Ishikawa (cell line): ENCODE measurements at regions not wholly inside any gene's neighbourhood (a gene's known extent, or its start where the extent isn't known, plus 50 kb on each side); places are given as distances from the start of the nearest gene placed in this dataset.

Experiments used
- CREB1 ChIP-seq: IDR thresholded peaks from 2 replicates; pipeline ENCODE4 v1.6.1; 2012; ENCODE audit warnings: low read depth
- RAD21 ChIP-seq: IDR thresholded peaks from 2 replicates; pipeline ENCODE4 v1.6.1; 2012; ENCODE audit warnings: low read depth
- TF ChIP-seq, protein P1 (sequence below): IDR thresholded peaks from 2 replicates; pipeline ENCODE4 v1.6.1; 2012
- TF ChIP-seq, protein P2 (sequence below): IDR thresholded peaks from 2 replicates; pipeline ENCODE4 v1.6.1; 2012; ENCODE audit warnings: low read depth, mild to moderate bottlenecking

DNA sequence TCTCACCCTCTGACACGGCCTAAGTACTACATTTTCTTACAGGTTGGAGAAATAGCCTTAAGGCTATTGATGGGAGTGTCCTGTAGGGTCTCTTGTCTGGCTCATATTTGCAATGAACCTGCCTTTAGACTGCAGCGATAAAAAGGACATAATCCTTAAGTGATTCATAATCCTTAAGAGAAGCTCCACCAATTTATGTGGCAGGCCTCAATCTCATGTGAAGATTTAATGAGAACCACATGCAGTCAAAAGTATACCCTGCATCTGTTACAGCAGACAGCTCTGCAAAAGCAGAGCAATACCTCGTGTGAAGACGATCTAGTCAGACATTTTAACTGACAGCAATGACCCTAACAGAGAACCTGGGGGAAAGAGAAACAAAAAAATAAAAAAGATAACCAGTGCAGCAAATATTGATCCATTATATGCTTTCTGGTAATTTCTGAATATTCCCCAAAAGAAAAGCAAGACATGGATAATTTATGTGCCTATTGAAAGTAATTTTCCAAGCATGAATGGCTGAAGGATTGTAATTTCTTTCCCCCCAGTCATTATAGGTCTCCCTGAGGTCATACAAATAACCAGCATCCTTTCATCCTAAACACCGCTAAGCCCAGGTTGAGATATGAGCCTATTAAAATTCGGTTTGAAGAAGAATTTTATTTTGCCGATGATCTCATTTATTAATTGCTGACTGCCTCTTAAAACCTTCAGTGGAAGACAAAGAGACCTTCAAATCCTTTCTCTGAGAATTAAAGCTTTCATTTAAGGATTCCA, 321.8 kb upstream of the NBEA start:
- TF ChIP-seq, protein P1, sequence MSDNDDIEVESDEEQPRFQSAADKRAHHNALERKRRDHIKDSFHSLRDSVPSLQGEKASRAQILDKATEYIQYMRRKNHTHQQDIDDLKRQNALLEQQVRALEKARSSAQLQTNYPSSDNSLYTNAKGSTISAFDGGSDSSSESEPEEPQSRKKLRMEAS: no peak
- no peak for TF ChIP-seq RAD21
- TF ChIP-seq, protein P2, sequence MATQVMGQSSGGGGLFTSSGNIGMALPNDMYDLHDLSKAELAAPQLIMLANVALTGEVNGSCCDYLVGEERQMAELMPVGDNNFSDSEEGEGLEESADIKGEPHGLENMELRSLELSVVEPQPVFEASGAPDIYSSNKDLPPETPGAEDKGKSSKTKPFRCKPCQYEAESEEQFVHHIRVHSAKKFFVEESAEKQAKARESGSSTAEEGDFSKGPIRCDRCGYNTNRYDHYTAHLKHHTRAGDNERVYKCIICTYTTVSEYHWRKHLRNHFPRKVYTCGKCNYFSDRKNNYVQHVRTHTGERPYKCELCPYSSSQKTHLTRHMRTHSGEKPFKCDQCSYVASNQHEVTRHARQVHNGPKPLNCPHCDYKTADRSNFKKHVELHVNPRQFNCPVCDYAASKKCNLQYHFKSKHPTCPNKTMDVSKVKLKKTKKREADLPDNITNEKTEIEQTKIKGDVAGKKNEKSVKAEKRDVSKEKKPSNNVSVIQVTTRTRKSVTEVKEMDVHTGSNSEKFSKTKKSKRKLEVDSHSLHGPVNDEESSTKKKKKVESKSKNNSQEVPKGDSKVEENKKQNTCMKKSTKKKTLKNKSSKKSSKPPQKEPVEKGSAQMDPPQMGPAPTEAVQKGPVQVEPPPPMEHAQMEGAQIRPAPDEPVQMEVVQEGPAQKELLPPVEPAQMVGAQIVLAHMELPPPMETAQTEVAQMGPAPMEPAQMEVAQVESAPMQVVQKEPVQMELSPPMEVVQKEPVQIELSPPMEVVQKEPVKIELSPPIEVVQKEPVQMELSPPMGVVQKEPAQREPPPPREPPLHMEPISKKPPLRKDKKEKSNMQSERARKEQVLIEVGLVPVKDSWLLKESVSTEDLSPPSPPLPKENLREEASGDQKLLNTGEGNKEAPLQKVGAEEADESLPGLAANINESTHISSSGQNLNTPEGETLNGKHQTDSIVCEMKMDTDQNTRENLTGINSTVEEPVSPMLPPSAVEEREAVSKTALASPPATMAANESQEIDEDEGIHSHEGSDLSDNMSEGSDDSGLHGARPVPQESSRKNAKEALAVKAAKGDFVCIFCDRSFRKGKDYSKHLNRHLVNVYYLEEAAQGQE: no peak
- TF ChIP-seq CREB1: no peak
